ENCODE measurements at regions not wholly inside any gene's neighbourhood (a gene's known extent, or its start where the extent isn't known, plus 50 kb on each side); places are given as distances from the start of the nearest gene placed in this dataset.

DNA sequence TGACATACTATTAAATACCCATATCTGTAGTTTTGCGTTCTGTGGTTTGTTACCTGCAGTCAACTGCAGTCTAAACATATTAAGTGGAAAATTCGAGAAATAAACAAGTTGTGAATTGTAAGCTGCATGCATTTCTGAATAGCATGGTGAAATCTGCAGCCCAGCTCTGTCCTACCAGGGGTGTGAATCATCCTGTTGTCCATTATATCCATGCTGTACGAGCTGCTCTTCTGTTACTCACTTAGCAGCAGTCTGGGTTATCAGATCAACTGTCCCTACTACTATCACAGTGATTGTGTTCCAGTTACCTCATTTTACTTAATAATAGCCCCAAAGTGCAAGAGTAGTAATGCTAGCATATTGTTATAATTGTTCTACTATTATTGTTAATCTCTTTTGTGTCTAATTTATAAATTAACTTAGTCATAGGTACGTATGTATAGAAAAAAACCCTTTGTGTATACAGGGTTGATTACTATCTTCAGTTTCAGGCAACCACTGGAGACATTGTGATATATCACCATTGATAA lies 173.7 kb upstream of the FAT4 start:
- Histone ChIP-seq H3K4me1 (no peaks in the 10 kb centered on the region), H3K9me3 (no peaks in the 10 kb centered on the region), H3K27me3 (no peaks in the 10 kb centered on the region), H3K27ac (no peak overlapping the region), H3K4me3 (no peak overlapping the region), H3K36me3 (no peaks in the 10 kb centered on the region)
- 72 to 78% (median 76%) methylated on average over 4 of the region's 4 CpGs for WGBS, 5 donors
- no peak for DNase-seq
- intact Hi-C loops (cut with DNase I; ENCODE audit: low total_unique reads), result no loop called here
- no peak for TF ChIP-seq POLR2A (IDR thresholded peaks at IDR 0.05)
- no peak for TF ChIP-seq POLR2AphosphoS5 (IDR thresholded peaks at IDR 0.05)
- no peak for TF ChIP-seq EP300 (IDR thresholded peaks at IDR 0.05)
- TF ChIP-seq CTCF (IDR thresholded peaks at IDR 0.05), result no peak

DNA sequence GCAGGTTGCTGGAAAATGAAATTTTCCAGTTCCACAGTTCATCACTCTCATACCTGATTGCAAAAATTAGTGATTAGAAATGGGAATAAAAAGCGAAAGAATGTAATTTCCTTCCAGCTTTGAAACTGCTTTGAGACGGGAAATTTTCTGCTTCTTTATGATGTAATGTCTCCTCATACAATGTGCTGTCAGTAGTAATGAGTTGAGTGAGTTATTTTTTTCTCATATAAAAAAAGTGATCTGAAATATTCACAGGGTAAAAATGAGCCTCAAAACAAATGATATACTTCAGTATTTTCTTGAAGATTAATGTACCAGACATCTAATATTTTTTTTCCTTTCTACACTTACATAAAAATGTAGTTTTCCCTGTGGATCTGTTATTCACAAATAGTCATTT lies 179.1 kb upstream of the FAT4 start:
- H3K4me1 ChIP-seq, result no peaks in the 10 kb centered on the region
- 53 to 89% (median 81%) methylated on average over 2 of the region's 2 CpGs for WGBS, 5 donors
- intact Hi-C loops (cut with DNase I; ENCODE audit: low total_unique reads), result no loop called here

GRCh38 chr4:125132729-125133128 lies 182.0 kb upstream of the FAT4 start:
- intact Hi-C loops (cut with DNase I; ENCODE audit: low total_unique reads), result no loop called here
- no peaks in the 10 kb centered on the region for H3K9me3 ChIP-seq
- H3K4me1 ChIP-seq, result no peaks in the 10 kb centered on the region
- TF ChIP-seq EP300 (IDR thresholded peaks at IDR 0.05), result no peak
- no peak for TF ChIP-seq POLR2A (IDR thresholded peaks at IDR 0.05)
- no peak for TF ChIP-seq POLR2AphosphoS5 (IDR thresholded peaks at IDR 0.05)
- no peak for TF ChIP-seq CTCF (IDR thresholded peaks at IDR 0.05)
- DNase-seq, result no peak
- H3K4me3 ChIP-seq, result no peak overlapping the region
- no peak overlapping the region for H3K27ac ChIP-seq
- no peaks in the 10 kb centered on the region for H3K27me3 ChIP-seq
- 74 to 96% (median 79%) methylated on average over 2 of the region's 2 CpGs for WGBS, 5 donors
- H3K36me3 ChIP-seq, result no peaks in the 10 kb centered on the region

More for the DNA sequence above, 179.1 kb upstream of the FAT4 start:
- Histone ChIP-seq H3K9me3 (no peaks in the 10 kb centered on the region), H3K27me3 (no peaks in the 10 kb centered on the region), H3K4me3 (no peak overlapping the region), H3K27ac (no peak overlapping the region), H3K36me3 (no peaks in the 10 kb centered on the region)
- TF ChIP-seq POLR2AphosphoS5 (IDR thresholded peaks at IDR 0.05), result no peak
- no peak for TF ChIP-seq EP300 (IDR thresholded peaks at IDR 0.05)
- TF ChIP-seq CTCF (IDR thresholded peaks at IDR 0.05), result no peak
- TF ChIP-seq POLR2A (IDR thresholded peaks at IDR 0.05), result no peak
- DNase-seq, result no peak

GRCh38 chr4:125131891-125132680 lies 182.7 kb upstream of the FAT4 start:
- H3K27ac ChIP-seq, result no peak overlapping the region
- H3K4me1 ChIP-seq, result no peaks in the 10 kb centered on the region
- H3K4me3 ChIP-seq, result no peak overlapping the region
- no peak for DNase-seq
- no peaks in the 10 kb centered on the region for H3K27me3 ChIP-seq
- TF ChIP-seq POLR2AphosphoS5 (IDR thresholded peaks at IDR 0.05) (no peak), CTCF (IDR thresholded peaks at IDR 0.05) (no peak), POLR2A (IDR thresholded peaks at IDR 0.05) (no peak), EP300 (IDR thresholded peaks at IDR 0.05) (no peak)
- H3K9me3 ChIP-seq, result no peaks in the 10 kb centered on the region
- WGBS, 5 donors, result 78 to 94% (median 91%) methylated on average over 2 of the region's 2 CpGs
- intact Hi-C loops (cut with DNase I; ENCODE audit: low total_unique reads), result no loop called here
- H3K36me3 ChIP-seq, result no peaks in the 10 kb centered on the region
